ENCODE measurements at regions not wholly inside any gene's neighbourhood (a gene's known extent, or its start where the extent isn't known, plus 50 kb on each side); places are given as distances from the start of the nearest gene placed in this dataset.

DNA sequence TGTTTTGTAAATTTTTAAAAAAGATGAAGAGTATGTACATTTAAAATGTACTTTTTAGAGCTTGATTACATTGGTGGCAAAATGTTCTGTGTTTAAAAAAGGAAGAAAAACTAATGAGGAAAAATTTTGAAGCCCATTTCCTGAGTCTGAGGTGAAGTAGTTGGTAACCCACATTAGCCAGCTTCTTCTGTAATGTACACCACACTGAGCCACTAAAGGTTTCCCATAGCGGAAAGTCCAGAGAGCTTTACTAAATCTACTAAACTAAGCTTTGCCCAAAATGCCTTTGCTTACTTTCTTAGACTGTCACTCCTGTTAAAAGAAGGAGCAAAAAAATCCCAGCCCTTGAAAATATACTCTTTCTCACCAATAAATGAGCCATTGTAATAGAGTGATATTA is 804.8 kb upstream of the ZEB2 start:
- TF ChIP-seq POLR2A (IDR thresholded peaks at IDR 0.05) = no peak
- 94% methylated on average over 1 of the region's 1 CpG for WGBS
- H3K27ac ChIP-seq = no peak overlapping the region

DNA sequence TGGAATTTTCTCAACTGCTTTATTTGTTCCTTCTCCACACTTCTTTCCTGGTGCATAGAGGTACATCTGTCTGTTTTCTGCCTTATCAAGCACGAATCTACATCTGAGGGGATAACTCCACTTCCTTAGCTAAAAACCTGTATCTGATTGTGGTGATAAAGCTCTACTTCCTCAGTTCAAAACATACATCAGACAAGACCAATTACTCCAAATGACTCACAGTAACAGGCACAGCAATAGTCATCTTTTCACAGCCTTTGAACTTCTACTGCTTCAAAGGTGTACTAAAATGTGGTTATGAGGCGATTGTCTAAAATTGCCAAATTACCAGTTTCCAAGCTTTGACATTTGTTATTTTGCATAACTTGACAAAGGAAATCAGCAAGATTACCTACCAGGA is 803.6 kb upstream of the ZEB2 start:
- Histone ChIP-seq H3K4me1 (peaks cover 5% of the 10 kb centered on the region), H3K36me3 (no peaks in the 10 kb centered on the region), H3K27ac (no peak overlapping the region), H3K4me3 (no peak overlapping the region), H3K27me3 (no peaks in the 10 kb centered on the region), H3K9me3 (no peaks in the 10 kb centered on the region)
- 46% methylated on average over 2 of the region's 2 CpGs for WGBS
- TF ChIP-seq, protein P1, sequence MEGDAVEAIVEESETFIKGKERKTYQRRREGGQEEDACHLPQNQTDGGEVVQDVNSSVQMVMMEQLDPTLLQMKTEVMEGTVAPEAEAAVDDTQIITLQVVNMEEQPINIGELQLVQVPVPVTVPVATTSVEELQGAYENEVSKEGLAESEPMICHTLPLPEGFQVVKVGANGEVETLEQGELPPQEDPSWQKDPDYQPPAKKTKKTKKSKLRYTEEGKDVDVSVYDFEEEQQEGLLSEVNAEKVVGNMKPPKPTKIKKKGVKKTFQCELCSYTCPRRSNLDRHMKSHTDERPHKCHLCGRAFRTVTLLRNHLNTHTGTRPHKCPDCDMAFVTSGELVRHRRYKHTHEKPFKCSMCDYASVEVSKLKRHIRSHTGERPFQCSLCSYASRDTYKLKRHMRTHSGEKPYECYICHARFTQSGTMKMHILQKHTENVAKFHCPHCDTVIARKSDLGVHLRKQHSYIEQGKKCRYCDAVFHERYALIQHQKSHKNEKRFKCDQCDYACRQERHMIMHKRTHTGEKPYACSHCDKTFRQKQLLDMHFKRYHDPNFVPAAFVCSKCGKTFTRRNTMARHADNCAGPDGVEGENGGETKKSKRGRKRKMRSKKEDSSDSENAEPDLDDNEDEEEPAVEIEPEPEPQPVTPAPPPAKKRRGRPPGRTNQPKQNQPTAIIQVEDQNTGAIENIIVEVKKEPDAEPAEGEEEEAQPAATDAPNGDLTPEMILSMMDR (IDR thresholded peaks at IDR 0.05) = no peak
- TF ChIP-seq POLR2A (IDR thresholded peaks at IDR 0.05) (no peak), POLR2AphosphoS5 (IDR thresholded peaks at IDR 0.05) (no peak), EP300 (IDR thresholded peaks at IDR 0.05) (no peak)
- DNase-seq (ENCODE audit: low spot score in 2 of 2) = no peak

More for the DNA sequence above, 804.8 kb upstream of the ZEB2 start:
- peaks cover 5% of the 10 kb centered on the region for H3K4me1 ChIP-seq
- H3K9me3 ChIP-seq = no peaks in the 10 kb centered on the region
- DNase-seq (ENCODE audit: low spot score in 2 of 2) = no peak
- H3K4me3 ChIP-seq = no peak overlapping the region
- no peaks in the 10 kb centered on the region for H3K27me3 ChIP-seq
- H3K36me3 ChIP-seq = no peaks in the 10 kb centered on the region

DNA sequence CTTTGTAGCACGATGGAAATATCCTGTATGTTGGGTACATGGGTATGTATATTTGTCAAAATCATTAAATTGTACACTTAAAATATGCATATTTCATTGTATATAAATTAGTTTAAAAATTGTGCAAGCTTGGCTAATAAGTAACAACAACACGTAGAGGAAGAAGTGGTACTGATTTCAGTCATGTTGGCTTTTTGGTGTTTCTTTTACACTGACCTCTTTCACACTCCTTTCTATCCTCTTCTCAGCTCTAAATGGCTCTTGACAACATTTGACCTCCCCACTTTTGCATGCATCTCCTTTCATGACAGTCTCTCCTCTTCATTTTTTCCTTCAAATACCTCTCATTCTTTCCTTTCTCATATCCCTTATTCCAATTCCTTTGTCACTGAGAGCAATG is 801.4 kb upstream of the ZEB2 start:
- no peak for DNase-seq (ENCODE audit: low spot score in 2 of 2)
- TF ChIP-seq POLR2A (IDR thresholded peaks at IDR 0.05) (no peak), POLR2AphosphoS5 (IDR thresholded peaks at IDR 0.05) (no peak), EP300 (IDR thresholded peaks at IDR 0.05) (no peak)
- TF ChIP-seq, protein P1 (IDR thresholded peaks at IDR 0.05) = no peak
- H3K27ac ChIP-seq = no peak overlapping the region
- H3K4me1 ChIP-seq = peaks cover 5% of the 10 kb centered on the region
- no peak overlapping the region for H3K4me3 ChIP-seq
- H3K9me3 ChIP-seq = no peaks in the 10 kb centered on the region
- no peaks in the 10 kb centered on the region for H3K36me3 ChIP-seq
- 80% methylated on average over 2 of the region's 2 CpGs for WGBS
- H3K27me3 ChIP-seq = no peaks in the 10 kb centered on the region

DNA sequence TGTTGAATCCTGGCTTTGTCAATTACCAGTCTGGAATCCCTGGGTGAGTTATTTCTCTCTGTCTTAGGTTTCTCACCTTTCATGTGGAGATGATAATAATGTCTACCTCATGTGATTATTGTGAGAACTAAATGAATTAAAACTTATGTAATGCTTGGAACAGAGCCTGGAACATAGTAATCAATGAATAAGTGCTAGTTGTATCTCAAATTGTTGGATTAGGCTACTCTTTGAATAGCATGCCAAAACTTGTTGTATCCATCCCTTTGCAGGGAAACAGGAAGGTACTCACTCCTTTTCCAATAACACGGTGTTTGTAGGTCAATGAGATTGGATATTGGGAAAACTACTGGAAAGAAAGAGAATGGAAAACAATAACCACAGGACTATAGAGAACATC is 796.6 kb upstream of the ZEB2 start:
- Histone ChIP-seq H3K4me1 (no peaks in the 10 kb centered on the region), H3K9me3 (no peaks in the 10 kb centered on the region), H3K36me3 (no peaks in the 10 kb centered on the region), H3K27ac (no peak overlapping the region), H3K4me3 (no peak overlapping the region), H3K27me3 (no peaks in the 10 kb centered on the region)
- WGBS = 75% methylated on average over 1 of the region's 1 CpG
- DNase-seq (ENCODE audit: low spot score in 2 of 2) = no peak
- TF ChIP-seq EP300 (IDR thresholded peaks at IDR 0.05) (no peak), POLR2AphosphoS5 (IDR thresholded peaks at IDR 0.05) (no peak), POLR2A (IDR thresholded peaks at IDR 0.05) (no peak)
- TF ChIP-seq, protein P1 (IDR thresholded peaks at IDR 0.05) = no peak

DNA sequence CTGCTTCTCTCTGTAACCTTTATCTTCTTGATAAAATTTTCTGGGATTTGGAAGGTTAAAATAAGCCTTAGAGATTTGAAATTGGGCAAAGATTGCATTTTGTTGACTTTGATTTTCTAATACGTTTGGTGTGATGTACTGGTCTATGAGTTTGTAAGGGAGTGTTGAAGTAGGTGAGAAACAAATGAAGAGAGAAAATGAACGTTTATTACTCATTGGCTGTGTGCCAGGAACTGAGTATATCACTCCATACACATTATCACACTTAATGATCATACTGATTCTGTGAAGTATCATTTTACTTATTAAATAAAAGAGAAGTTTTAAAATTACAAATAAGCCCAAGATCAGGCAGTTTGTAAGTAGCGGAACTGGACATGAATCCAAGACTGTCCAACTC is 795.1 kb upstream of the ZEB2 start:
- 58% methylated on average over 3 of the region's 3 CpGs for WGBS
- TF ChIP-seq POLR2A (IDR thresholded peaks at IDR 0.05) (no peak), POLR2AphosphoS5 (IDR thresholded peaks at IDR 0.05) (no peak), EP300 (IDR thresholded peaks at IDR 0.05) (no peak)
- TF ChIP-seq, protein P1 (IDR thresholded peaks at IDR 0.05) = no peak
- no peak overlapping the region for H3K4me3 ChIP-seq

DNA sequence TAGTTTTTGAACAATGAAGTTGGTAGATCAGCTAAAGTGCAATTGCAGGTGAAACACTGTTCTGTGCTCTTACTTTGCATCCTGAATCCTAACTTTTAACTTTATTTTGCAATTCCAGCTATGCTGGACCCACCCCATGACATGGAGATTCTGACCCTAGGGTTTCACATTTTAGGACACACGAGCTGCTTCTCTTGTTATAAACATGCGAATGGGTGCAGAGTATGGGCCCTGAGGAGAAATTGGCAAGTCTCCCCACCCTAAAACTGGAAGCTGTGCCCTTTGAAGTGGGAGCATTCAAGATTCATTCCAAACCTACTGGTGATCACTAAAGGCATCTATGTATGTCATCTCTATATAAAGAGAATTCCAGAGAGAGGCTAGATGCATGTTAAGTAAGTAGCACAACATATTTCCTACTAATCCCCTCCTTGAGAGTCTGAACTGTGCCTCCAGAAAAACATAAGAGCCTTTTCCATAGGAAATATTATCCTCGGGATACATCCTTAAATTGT is 794.3 kb upstream of the ZEB2 start:
- WGBS = 72% methylated on average over 3 of the region's 3 CpGs
- no peaks in the 10 kb centered on the region for H3K4me1 ChIP-seq
- no peak overlapping the region for H3K4me3 ChIP-seq
- no peak for TF ChIP-seq POLR2AphosphoS5 (IDR thresholded peaks at IDR 0.05)
- TF ChIP-seq, protein P1 (IDR thresholded peaks at IDR 0.05) = no peak
- no peak for TF ChIP-seq EP300 (IDR thresholded peaks at IDR 0.05)
- TF ChIP-seq POLR2A (IDR thresholded peaks at IDR 0.05) = no peak
- DNase-seq (ENCODE audit: low spot score in 2 of 2) = no peak
- H3K27ac ChIP-seq = no peak overlapping the region
- H3K27me3 ChIP-seq = no peaks in the 10 kb centered on the region
- H3K9me3 ChIP-seq = no peaks in the 10 kb centered on the region
- no peaks in the 10 kb centered on the region for H3K36me3 ChIP-seq

More for the DNA sequence above, 795.1 kb upstream of the ZEB2 start:
- H3K27me3 ChIP-seq = no peaks in the 10 kb centered on the region
- no peaks in the 10 kb centered on the region for H3K4me1 ChIP-seq
- H3K9me3 ChIP-seq = no peaks in the 10 kb centered on the region
- no peaks in the 10 kb centered on the region for H3K36me3 ChIP-seq
- DNase-seq (ENCODE audit: low spot score in 2 of 2) = no peak
- no peak overlapping the region for H3K27ac ChIP-seq

Data from suprapubic skin (tissue), 4 donors.